ENCODE measurements at regions not wholly inside any gene's neighbourhood (a gene's known extent, or its start where the extent isn't known, plus 50 kb on each side); places are given as distances from the start of the nearest gene placed in this dataset.

DNA sequence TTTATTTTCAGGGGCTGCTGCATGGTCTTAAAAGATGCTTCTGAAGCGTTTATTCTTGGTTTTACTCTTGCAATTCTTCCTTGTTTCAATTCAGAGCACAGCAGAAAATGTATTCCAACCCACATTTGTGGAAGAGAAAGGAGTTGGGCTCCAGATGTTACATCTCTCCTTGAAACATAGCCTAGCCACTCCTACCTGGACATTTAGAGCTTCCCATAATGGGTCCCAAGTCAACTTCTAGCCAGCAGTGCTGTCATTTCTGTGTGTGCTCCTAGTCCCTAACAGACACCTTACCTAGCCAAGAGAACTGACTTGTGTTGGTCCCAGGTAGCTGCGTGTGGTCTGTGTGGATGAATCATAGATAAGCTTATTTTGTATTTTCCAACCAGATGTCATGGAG, 61.2 kb upstream of the ANKRD55 start:
- TF ChIP-seq, protein P1, sequence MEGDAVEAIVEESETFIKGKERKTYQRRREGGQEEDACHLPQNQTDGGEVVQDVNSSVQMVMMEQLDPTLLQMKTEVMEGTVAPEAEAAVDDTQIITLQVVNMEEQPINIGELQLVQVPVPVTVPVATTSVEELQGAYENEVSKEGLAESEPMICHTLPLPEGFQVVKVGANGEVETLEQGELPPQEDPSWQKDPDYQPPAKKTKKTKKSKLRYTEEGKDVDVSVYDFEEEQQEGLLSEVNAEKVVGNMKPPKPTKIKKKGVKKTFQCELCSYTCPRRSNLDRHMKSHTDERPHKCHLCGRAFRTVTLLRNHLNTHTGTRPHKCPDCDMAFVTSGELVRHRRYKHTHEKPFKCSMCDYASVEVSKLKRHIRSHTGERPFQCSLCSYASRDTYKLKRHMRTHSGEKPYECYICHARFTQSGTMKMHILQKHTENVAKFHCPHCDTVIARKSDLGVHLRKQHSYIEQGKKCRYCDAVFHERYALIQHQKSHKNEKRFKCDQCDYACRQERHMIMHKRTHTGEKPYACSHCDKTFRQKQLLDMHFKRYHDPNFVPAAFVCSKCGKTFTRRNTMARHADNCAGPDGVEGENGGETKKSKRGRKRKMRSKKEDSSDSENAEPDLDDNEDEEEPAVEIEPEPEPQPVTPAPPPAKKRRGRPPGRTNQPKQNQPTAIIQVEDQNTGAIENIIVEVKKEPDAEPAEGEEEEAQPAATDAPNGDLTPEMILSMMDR (IDR thresholded peaks at IDR 0.05) = no peak
- TF ChIP-seq POLR2A (IDR thresholded peaks at IDR 0.05) = no peak

All from prostate gland (tissue), 2 donors.